K562 (cell line): ENCODE measurements at regions not wholly inside any gene's neighbourhood (a gene's known extent, or its start where the extent isn't known, plus 50 kb on each side); places are given as distances from the start of the nearest gene placed in this dataset.

ENCODE experiments used
- ATAC-seq: fragments of 200-7000 bp; cut with Tn5 transposase; 3 replicates; pipeline ENCODE4 v1.9.1; 2020; ENCODE audit warnings: moderate library complexity
- BruUV-seq: library from RNA; stranded (reverse); fragments of 400-500 nt; replicated peaks from 2 replicates; lab custom pipeline; 2021; lab: Mats Ljungman, UMichigan
- CTCF ChIA-PET: fragments of 300-600 bp; formaldehyde crosslinking; extraction: SDS; loops from one replicate; lab custom pipeline; 2021; ENCODE audit warnings: low intra/inter-chr PET ratio; lab: Yijun Ruan, JAX
- POLR2A ChIA-PET: fragments of 300-600, 350-650 bp; sonication (Branson Sonifier 250); formaldehyde crosslinking; extraction: SDS; loops from one replicate; lab custom pipeline; 2021; ENCODE audit warnings: antibody characterized with exemption, inconsistent platforms; lab: Yijun Ruan, JAX
- DNase-seq, 4 experiments: peaks; one replicate each; pipeline versions ENCODE4 v3.0.0 to v3.0.0-alpha.2; 2011 to 2018; ENCODE audit warnings: low spot score in 3 of 4, mixed read lengths in 3 of 4; ENCODE audit errors: extremely low read depth in 1 of 4
- FAIRE-seq: peaks from 2 replicates; lab custom pipeline; 2011; peaks lifted over from hg19 to GRCh38; lab: Jason Lieb, UNC
- H2AFZ ChIP-seq: 2 replicates; pipeline ENCODE4 v1.6.0; 2011; ENCODE audit warnings: low read depth, low read length, control low read depth, inconsistent platforms
- H3K27ac ChIP-seq: fragments of 200-600 bp; 3 replicates; pipeline ENCODE4 v1.8.0; 2011; ENCODE audit warnings: low read depth, mild to moderate bottlenecking, control low read depth, inconsistent platforms, low read length, moderate library complexity, mixed read lengths; ENCODE audit errors: extremely low read depth
- H3K27me3 ChIP-seq, 2 experiments: fragments of 300-600 bp in 1 of 2; 2 replicates in 1 of 2; 3 replicates in 1 of 2; pipeline versions ENCODE4 v1.6.0 to v1.8.0; 2011; ENCODE audit warnings: inconsistent platforms in 2 of 2, low read length in 2 of 2, mild to moderate bottlenecking in 1 of 2, mixed read lengths in 1 of 2, moderate library complexity in 1 of 2; ENCODE audit not compliant: control insufficient read depth in 2 of 2, insufficient read depth in 2 of 2
- H3K36me3 ChIP-seq: fragments of 300-600 bp; 3 replicates; pipeline ENCODE4 v1.8.0; 2011; ENCODE audit warnings: mild to moderate bottlenecking, low read length, inconsistent platforms; ENCODE audit not compliant: control insufficient read depth, insufficient read depth
- H3K4me1 ChIP-seq, 2 experiments: fragments of 200-600 bp in 1 of 2; replicated peaks in 1 of 2; 2 replicates in 1 of 2; 3 replicates in 1 of 2; pipeline versions ENCODE4 v1.5.1 to v1.8.0; 2011; ENCODE audit warnings: inconsistent platforms in 2 of 2, low read length in 2 of 2, mild to moderate bottlenecking in 1 of 2, mixed read lengths in 1 of 2, moderate library complexity in 1 of 2; ENCODE audit not compliant: control insufficient read depth in 2 of 2, insufficient read depth in 2 of 2
- H3K4me2 ChIP-seq: 2 replicates; pipeline ENCODE4 v1.6.1; 2011; ENCODE audit warnings: low read length, control low read depth, inconsistent platforms, mixed read lengths; ENCODE audit not compliant: insufficient read depth
- H3K4me3 ChIP-seq: fragments of 200-600 bp; sonication (generic), shearing (Covaris generic); 2 replicates; pipeline ENCODE4 v1.5.1; 2016; ENCODE audit warnings: control low read depth, inconsistent platforms
- H3K79me2 ChIP-seq: fragments of 200-600 bp; 3 replicates; pipeline ENCODE4 v1.8.0; 2011; ENCODE audit warnings: low read length, inconsistent platforms; ENCODE audit not compliant: control insufficient read depth, insufficient read depth
- H3K9ac ChIP-seq, 2 experiments: 2 replicates each; pipeline versions ENCODE4 v1.6.0 to v1.6.1; 2011; ENCODE audit warnings: low read depth in 2 of 2, low read length in 2 of 2, control low read depth in 1 of 2, inconsistent platforms in 1 of 2, mild to moderate bottlenecking in 1 of 2, mixed read lengths in 1 of 2; ENCODE audit not compliant: insufficient read depth in 1 of 2
- H3K9me1 ChIP-seq: one replicate; pipeline ENCODE4 v1.6.0; 2011; ENCODE audit warnings: inconsistent platforms, mild to moderate bottlenecking, low read length, moderate library complexity; ENCODE audit not compliant: control insufficient read depth, insufficient read depth
- H3K9me3 ChIP-seq: replicated peaks from 2 replicates; pipeline ENCODE4 v1.5.1; 2011; ENCODE audit warnings: low read depth, low read length, inconsistent platforms; ENCODE audit not compliant: control insufficient read depth, insufficient read depth
- H4K20me1 ChIP-seq: replicated peaks from 2 replicates; pipeline ENCODE4 v1.6.1; 2011; ENCODE audit warnings: low read length, inconsistent platforms, mixed read lengths; ENCODE audit not compliant: control insufficient read depth, insufficient read depth
- ETS2 ChIP-seq: IDR thresholded peaks from 2 replicates; pipeline ENCODE4 v1.6.1; 2016; ENCODE audit warnings: borderline replicate concordance, missing genetic modification characterization, mild to moderate bottlenecking, moderate library complexity, missing compliant biosample characterization; ENCODE audit not compliant: poor library complexity, severe bottlenecking
- FOXP1 ChIP-seq: sonication (generic); formaldehyde crosslinking; IDR thresholded peaks from 2 replicates; pipeline ENCODE4 v1.8.0; 2022; ENCODE audit warnings: mild to moderate bottlenecking, missing genetic modification reagents
- KDM2B ChIP-seq: fragments of 250-450 bp; sonication (Bioruptor Pico); IDR thresholded peaks from 2 replicates; pipeline ENCODE4 v1.8.0; 2021; ENCODE audit warnings: mild to moderate bottlenecking, moderate library complexity
- MEF2D ChIP-seq: conservative IDR thresholded peaks from 2 replicates; pipeline ENCODE4 v1.6.1; 2016; ENCODE audit warnings: low read depth, missing genetic modification characterization, missing compliant biosample characterization
- MIER1 ChIP-seq: fragments of 450-650 bp; IDR thresholded peaks from 2 replicates; pipeline ENCODE4 v1.6.1; 2016; ENCODE audit warnings: antibody characterized with exemption, mild to moderate bottlenecking, low read depth
- NKRF ChIP-seq: fragments of 450-650 bp; IDR thresholded peaks from 2 replicates; pipeline ENCODE4 v1.6.1; 2016; ENCODE audit warnings: borderline replicate concordance
- OTX1 ChIP-seq: fragments of 450-650 bp; formaldehyde crosslinking; IDR thresholded peaks from 2 replicates; pipeline ENCODE4 v1.4.0; 2022; ENCODE audit warnings: mild to moderate bottlenecking
- PML ChIP-seq: IDR thresholded peaks from 2 replicates; pipeline ENCODE4 v1.6.1; 2012; ENCODE audit warnings: low read length, inconsistent platforms
- SMARCC2 ChIP-seq: fragments of 450-650 bp; IDR thresholded peaks from 2 replicates; pipeline ENCODE4 v1.6.1; 2017; ENCODE audit warnings: antibody characterized with exemption, moderate library complexity, mild to moderate bottlenecking, low read depth
- SNIP1 ChIP-seq: fragments of 450-650 bp; IDR thresholded peaks from 2 replicates; pipeline ENCODE4 v1.7.1; 2017; ENCODE audit warnings: low read depth, mild to moderate bottlenecking
- SOX6 ChIP-seq: fragments of 450-650 bp; IDR thresholded peaks from 2 replicates; pipeline ENCODE4 v1.6.1; 2014; ENCODE audit warnings: mild to moderate bottlenecking
- SREBF1 ChIP-seq: fragments of 150-350 bp; IDR thresholded peaks from 2 replicates; pipeline ENCODE4 v1.6.1; 2014; ENCODE audit warnings: antibody characterized with exemption, low read depth, low read length, borderline replicate concordance
- TCF3 ChIP-seq: sonication (generic); formaldehyde crosslinking; IDR thresholded peaks from 2 replicates; pipeline ENCODE4 v1.4.0; 2020; ENCODE audit warnings: mild to moderate bottlenecking, missing genetic modification reagents
- TSC22D4 ChIP-seq: fragments of 450-650 bp; IDR thresholded peaks from 2 replicates; pipeline ENCODE4 v1.6.1; 2016; ENCODE audit warnings: missing genetic modification characterization, missing biosample characterization, control low read depth
- ZBTB26 ChIP-seq: fragments of 450-650 bp; formaldehyde crosslinking; IDR thresholded peaks from 2 replicates; pipeline ENCODE4 v1.4.0; 2022; ENCODE audit warnings: missing genetic modification characterization
- ZNF449 ChIP-seq: fragments of 250-450 bp; sonication (Bioruptor Pico); IDR thresholded peaks from 2 replicates; pipeline ENCODE4 v1.8.0; 2022; ENCODE audit warnings: moderate library complexity, mild to moderate bottlenecking, inconsistent platforms
- ZNF512 ChIP-seq: IDR thresholded peaks from 2 replicates; pipeline ENCODE4 v1.6.1; 2016; ENCODE audit warnings: missing genetic modification characterization, missing compliant biosample characterization
- WGBS: fragments of 100-300 bp; shearing (Covaris generic); methylation state at CpG from one replicate; pipeline ENCODE4 v1.1.6; 2016; ENCODE audit warnings: low coverage, mixed read lengths; ENCODE audit not compliant: insufficient coverage; ENCODE audit errors: missing lambda C conversion rate; 5-methylcytosine and 5-hydroxymethylcytosine counted together
- in situ Hi-C: fragments of 300-500 bp; cut with MboI; formaldehyde crosslinking; loops from 4 replicates; pipeline ENCODE4 v1.15.0; 2018; ENCODE audit warnings: inconsistent platforms, mixed read lengths
- intact Hi-C: fragments of 100-400 bp; cut with micrococcal nuclease; formaldehyde crosslinking; loops from 2 replicates; pipeline ENCODE4 v1.14.2; 2022

GRCh38 chr6:97668716-97669115, 385.7 kb upstream of the MMS22L start:
- FAIRE-seq (no peak), DNase-seq (no peak), ATAC-seq (no peak)
- no peaks in the 10 kb centered on the region for H3K27me3 ChIP-seq
- no peak overlapping the region for H3K27ac ChIP-seq
- no peak overlapping the region for H3K4me2 ChIP-seq
- no peaks in the 10 kb centered on the region for H3K4me1 ChIP-seq
- intact Hi-C loops (no loop called here), in situ Hi-C loops (no loop called here)
- H3K9me1 ChIP-seq = no peaks in the 10 kb centered on the region
- WGBS = 0% methylated on average over 8 of the region's 11 CpGs
- H2AFZ ChIP-seq = no peak overlapping the region
- H3K9me3 ChIP-seq = no peaks in the 10 kb centered on the region
- H3K9ac ChIP-seq = no peak overlapping the region
- ChIA-PET CTCF (no interaction called here), POLR2A (no interaction called here)
- no peaks in the 10 kb centered on the region for H4K20me1 ChIP-seq
- H3K36me3 ChIP-seq = no peaks in the 10 kb centered on the region
- BruUV-seq = no TSS peak
- H3K79me2 ChIP-seq = no peaks in the 10 kb centered on the region
- H3K4me3 ChIP-seq = no peak overlapping the region
- TF ChIP-seq TCF3 (CRISPR knock-in tag) (no peak), SNIP1 (no peak), PML (no peak), FOXP1 (CRISPR knock-in tag) (no peak), ZNF449 (CRISPR knock-in tag) (no peak), ZBTB26 (CRISPR knock-in tag) (no peak), ETS2 (no peak), NKRF (no peak), TSC22D4 (tag) (no peak), MIER1 (no peak), SOX6 (no peak), KDM2B (CRISPR knock-in tag) (no peak), SMARCC2 (no peak), ZNF512 (tag) (no peak), MEF2D (tag) (no peak), OTX1 (no peak), SREBF1 (no peak)
